Activated T-cell treated with anti-CD3 and anti-CD28 coated beads, Interleukin-2, amount 50 U/mL, for 1 hour (primary cell): ENCODE measurements at regions not wholly inside any gene's neighbourhood (a gene's known extent, or its start where the extent isn't known, plus 50 kb on each side); places are given as distances from the start of the nearest gene placed in this dataset.
"Not testable (repeated sequence)": the region's sequence is repeated elsewhere in the genome, so short reads cannot be mapped to it uniquely, and the experiment has no call there.

Experiments used
- DNase-seq: peaks from one replicate; pipeline ENCODE4 v3.0.0-alpha.2; 2020

- no peak for DNase-seq
Observed at GRCh38 chr1:87398641-87399040, 70.0 kb downstream of the LMO4 start.

GRCh38 chr1:87399264-87399663, 70.6 kb downstream of the LMO4 start:
- DNase-seq, result no peak

- DNase-seq, result no peak
Observed at GRCh38 chr1:87399701-87400100, 71.0 kb downstream of the LMO4 start.

DNA sequence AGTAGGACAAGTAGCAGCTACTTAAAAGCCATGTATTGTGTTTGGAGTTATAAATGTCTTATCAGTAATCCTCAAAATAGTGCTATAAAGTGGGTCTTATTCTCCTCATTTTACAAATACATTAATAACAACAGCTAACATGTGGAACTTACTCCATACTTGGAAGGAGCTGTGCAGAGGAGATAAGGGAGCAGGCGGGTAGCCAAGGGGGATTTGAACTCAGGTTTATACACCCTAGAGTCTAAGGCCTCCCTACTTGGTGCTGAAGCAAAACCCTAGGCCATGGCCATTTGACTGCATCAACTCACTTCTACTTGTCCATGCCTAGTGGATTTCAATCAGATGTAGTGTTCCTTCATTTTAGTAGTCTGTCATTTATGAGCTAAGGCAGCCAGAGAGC, 72.1 kb downstream of the LMO4 start:
- no peak for DNase-seq

GRCh38 chr1:87402241-87403002, 73.7 kb downstream of the LMO4 start:
- no peak for DNase-seq

DNA sequence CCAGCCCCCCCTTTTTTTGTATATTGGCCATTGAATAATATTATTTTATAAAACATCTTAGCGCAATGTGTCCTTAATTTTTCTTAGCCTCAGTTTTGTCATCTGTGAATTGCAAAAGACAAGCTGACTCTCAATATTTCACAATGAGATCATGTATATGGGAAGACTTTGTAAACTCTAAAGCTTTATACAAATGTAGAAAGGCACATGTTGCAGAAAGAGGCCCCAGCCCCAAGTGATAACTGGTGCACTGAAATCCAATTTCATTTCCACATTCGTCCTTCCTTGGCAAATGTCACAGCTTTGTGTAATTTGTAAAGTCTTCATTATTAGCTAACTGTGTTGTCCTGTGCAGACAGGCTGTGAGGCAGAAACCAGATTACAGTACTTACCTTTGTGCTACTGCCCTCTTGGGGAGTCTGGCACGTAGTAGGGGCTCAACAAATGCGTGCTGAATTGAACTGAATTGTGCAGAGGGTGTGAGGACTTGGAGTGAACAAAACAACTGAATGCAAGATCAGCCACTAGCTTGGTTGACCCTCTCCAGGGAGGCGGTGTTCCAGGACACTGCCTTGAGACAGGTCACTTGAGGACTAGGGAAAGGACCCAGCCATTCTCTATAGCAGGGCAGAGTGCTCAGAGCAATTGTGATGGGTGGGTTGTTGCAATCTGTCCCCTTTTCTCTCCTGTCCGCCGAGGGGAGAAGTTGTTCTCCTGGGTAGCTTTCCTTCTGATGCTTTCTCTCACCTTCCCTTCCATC, 74.6 kb downstream of the LMO4 start:
- DNase-seq, result no peak

DNA sequence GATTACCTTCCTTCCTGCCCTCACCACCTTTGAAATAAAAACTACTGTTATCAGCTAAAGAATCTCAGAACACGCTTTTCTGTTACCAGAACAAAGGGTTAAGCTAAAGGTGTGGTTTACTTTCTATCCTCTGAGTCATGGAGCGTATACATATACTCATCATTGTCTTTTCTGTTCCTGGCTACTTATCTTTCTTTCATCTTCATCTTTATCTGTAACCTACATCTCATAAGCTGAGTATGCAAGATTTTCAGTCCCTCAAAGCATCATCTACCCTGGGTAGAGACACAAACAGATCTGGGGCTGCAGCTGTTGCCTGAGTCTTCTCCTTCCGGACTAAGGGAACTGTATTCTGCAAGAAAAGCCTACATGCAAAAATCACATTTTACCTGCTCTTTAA, 75.6 kb downstream of the LMO4 start:
- peak; percentile 22 for DNase-seq

DNA sequence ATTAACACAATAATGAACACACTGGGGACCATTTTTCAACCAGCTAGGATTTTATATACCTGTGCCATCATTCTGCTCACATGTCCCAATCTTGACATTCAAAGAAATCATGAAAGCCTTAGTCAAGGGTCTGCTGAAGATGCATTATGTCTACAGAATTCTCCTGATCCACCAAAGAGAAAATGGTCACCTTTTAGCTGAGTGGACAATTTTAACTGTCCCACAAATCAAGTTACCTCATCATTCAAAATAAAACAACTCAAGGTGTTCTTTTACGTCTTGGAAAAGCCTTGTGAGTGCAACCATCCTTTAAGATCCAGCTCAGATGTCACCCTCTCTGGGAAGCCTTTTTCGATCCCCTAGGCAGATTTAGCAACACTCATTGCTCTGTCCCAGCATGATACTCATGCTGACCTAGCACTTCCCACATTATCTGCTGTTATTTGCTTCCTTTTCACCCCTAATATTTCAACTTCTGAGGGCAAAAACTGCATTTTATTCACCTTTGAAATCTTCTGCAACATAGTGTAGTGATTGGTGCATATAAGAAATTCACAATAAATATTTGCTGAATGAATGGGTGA, 80.1 kb downstream of the LMO4 start:
- no peak for DNase-seq

- no peak for DNase-seq
Observed at GRCh38 chr1:87410776-87411480, 82.2 kb downstream of the LMO4 start.

DNA sequence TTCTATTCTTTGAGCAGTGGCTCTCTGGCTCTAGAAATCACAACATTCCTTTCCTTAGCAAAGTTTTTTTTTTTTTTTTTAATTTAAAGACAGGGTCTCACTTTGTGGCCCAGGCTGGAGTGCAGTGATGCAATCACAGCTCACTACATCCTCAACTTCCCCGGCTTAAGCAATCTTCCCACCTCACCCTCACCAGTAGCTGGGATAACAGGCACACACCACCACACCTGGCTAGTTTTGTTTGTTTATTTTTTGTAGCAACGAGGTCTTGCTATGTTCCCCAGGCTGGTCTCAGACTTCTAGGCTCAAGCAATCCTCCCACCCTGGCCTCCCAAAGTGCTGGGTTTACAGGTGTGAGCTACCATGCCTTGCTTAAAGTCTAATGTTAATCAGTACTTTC, 85.2 kb downstream of the LMO4 start:
- not testable (repeated sequence) for DNase-seq

- DNase-seq, result no peak
Observed at GRCh38 chr1:87418048-87418447, 89.4 kb downstream of the LMO4 start.

- no peak for DNase-seq
Observed at GRCh38 chr1:87421809-87422208, 93.1 kb downstream of the LMO4 start.

DNA sequence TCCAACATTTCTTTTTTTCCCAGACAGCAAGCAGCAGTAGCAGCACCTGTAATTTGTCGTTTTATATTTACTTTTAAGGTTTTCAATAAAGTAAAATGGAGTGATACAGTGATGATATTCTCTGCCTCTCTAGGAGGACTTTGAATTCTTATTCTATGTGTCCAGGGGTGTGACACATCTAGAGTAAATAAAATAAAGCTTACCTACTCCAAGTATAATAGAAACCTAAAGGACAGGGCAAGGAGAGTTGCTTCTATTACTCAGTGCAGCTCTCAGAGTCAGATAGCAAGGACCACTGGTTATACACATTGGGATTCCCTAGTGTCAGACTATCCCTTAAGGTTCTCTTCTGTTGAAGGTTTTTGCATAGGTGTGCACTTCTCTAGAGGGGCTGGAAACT, 95.9 kb downstream of the LMO4 start:
- no peak for DNase-seq

- DNase-seq, result no peak
Observed at GRCh38 chr1:87426463-87427249, 98.0 kb downstream of the LMO4 start.

DNA sequence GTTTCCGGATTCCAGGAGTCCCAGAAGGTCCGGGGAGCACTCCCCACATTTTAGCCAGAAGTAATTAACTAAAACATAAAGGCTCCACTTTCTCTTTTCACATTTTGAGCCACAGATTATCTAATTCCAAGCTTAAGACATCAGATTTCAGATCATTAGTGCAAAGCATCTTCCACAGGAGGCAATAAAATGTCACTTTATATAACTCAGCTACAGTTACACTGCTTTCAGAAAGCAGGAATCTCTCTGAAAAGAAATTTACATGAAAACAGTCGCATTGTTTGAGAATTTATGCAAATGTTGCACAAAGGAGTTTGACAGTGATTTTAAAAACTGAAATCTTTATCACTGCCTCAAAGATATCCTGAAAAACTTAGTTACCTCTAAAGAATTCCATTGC, 99.7 kb downstream of the LMO4 start:
- DNase-seq, result no peak

- DNase-seq, result no peak
Observed at GRCh38 chr1:87428883-87429282, 100.2 kb downstream of the LMO4 start.

- DNase-seq, result no peak
Observed at GRCh38 chr1:87432685-87433084, 104.0 kb downstream of the LMO4 start.

- not testable (repeated sequence) for DNase-seq
Observed at GRCh38 chr1:87433101-87433500, 104.4 kb downstream of the LMO4 start.

GRCh38 chr1:87435484-87435883, 106.8 kb downstream of the LMO4 start:
- DNase-seq, result no peak

DNA sequence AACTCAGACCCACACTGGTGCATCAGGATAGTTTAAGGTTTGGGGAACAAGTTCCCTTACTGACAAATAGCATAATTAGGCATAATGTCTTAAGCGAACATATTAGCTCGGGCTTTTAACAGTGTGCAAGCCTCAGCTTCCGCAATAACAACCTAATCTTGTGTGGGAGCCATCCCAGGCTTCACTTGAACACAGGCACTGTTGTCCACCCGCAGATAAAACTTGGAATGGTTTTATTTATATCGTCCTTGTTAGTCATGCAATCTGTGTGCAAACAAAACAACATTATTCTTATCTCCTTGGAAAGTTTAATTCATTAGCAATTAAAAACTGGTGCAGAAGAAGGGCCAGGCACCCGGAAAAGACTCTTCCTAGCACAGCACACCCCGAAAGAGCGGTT, 107.4 kb downstream of the LMO4 start:
- DNase-seq, result not testable (repeated sequence)

DNA sequence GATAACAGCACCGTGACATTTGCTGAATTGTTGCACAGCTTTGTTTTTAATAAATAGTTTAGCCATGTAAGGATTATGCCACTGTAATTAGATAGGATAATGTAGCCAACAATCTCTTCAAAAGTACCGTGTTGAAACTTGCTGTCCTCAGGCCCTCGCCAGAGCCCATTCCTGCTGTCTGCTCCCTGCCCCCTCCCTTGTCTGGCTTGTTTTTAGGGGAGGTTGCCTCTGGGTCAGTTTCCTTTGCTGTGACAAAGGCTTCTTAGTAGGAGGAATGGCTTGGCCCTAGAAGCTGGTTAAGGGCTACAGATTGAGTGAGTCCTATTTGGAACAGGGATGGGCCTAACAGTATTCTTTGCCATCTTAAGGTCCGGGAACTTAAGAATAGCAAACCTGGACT, 107.9 kb downstream of the LMO4 start:
- no peak for DNase-seq

- DNase-seq, result no peak
Observed at GRCh38 chr1:87437663-87438295, 109.1 kb downstream of the LMO4 start.
